Mesothelial cell of epicardium (in vitro differentiated cells): ENCODE measurements at regions not wholly inside any gene's neighbourhood (a gene's known extent, or its start where the extent isn't known, plus 50 kb on each side); places are given as distances from the start of the nearest gene placed in this dataset.

ENCODE experiments used
- DNase-seq, 2 experiments: peaks; one replicate each; pipeline ENCODE4 v3.0.0; 2021; ENCODE audit warnings: low spot score in 2 of 2; ENCODE audit not compliant: unreplicated experiment in 2 of 2
- H3K27ac Mint-ChIP-seq: 2 replicates; pipeline ENCODE4 v1.8.0; 2021; ENCODE audit warnings: mixed read lengths
- H3K27me3 Mint-ChIP-seq: 2 replicates; pipeline ENCODE4 v1.8.0; 2021; ENCODE audit warnings: low read depth, mixed read lengths
- H3K36me3 Mint-ChIP-seq: 2 replicates; pipeline ENCODE4 v1.8.0; 2021; ENCODE audit warnings: mixed read lengths
- H3K4me1 Mint-ChIP-seq: 2 replicates; pipeline ENCODE4 v1.8.0; 2021; ENCODE audit warnings: mixed read lengths
- H3K4me3 Mint-ChIP-seq: 2 replicates; pipeline ENCODE4 v1.8.0; 2021; ENCODE audit warnings: mild to moderate bottlenecking, moderate library complexity, mixed read lengths
- H3K9me3 Mint-ChIP-seq: 2 replicates; pipeline ENCODE4 v1.8.0; 2021; ENCODE audit warnings: mixed read lengths
- TF ChIP-seq, protein P1 (sequence below): fragments of 200-600 bp; sonication (generic); IDR thresholded peaks from one replicate; pipeline ENCODE4 v1.5.0; 2021; ENCODE audit warnings: antibody characterized with exemption; ENCODE audit not compliant: unreplicated experiment

GRCh38 chr14:82776958-82777357 is 1243.3 kb upstream of the SEL1L start:
- TF ChIP-seq, protein P1, sequence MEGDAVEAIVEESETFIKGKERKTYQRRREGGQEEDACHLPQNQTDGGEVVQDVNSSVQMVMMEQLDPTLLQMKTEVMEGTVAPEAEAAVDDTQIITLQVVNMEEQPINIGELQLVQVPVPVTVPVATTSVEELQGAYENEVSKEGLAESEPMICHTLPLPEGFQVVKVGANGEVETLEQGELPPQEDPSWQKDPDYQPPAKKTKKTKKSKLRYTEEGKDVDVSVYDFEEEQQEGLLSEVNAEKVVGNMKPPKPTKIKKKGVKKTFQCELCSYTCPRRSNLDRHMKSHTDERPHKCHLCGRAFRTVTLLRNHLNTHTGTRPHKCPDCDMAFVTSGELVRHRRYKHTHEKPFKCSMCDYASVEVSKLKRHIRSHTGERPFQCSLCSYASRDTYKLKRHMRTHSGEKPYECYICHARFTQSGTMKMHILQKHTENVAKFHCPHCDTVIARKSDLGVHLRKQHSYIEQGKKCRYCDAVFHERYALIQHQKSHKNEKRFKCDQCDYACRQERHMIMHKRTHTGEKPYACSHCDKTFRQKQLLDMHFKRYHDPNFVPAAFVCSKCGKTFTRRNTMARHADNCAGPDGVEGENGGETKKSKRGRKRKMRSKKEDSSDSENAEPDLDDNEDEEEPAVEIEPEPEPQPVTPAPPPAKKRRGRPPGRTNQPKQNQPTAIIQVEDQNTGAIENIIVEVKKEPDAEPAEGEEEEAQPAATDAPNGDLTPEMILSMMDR: no peak
- Mint-ChIP-seq H3K4me1 (no peaks in the 10 kb centered on the region), H3K4me3 (no peak overlapping the region), H3K27me3 (peaks cover 19% of the 10 kb centered on the region), H3K36me3 (no peaks in the 10 kb centered on the region), H3K9me3 (no peaks in the 10 kb centered on the region), H3K27ac (no peak overlapping the region)
- DNase-seq: no peak

- Mint-ChIP-seq H3K36me3 (no peaks in the 10 kb centered on the region), H3K4me1 (no peaks in the 10 kb centered on the region), H3K27ac (no peak overlapping the region), H3K9me3 (no peaks in the 10 kb centered on the region), H3K4me3 (no peak overlapping the region), H3K27me3 (peaks cover 27% of the 10 kb centered on the region)
- no peak for DNase-seq
- TF ChIP-seq, protein P1: no peak
These were observed 1244.4 kb upstream of the SEL1L start for GRCh38 chr14:82778008-82778590.

DNA sequence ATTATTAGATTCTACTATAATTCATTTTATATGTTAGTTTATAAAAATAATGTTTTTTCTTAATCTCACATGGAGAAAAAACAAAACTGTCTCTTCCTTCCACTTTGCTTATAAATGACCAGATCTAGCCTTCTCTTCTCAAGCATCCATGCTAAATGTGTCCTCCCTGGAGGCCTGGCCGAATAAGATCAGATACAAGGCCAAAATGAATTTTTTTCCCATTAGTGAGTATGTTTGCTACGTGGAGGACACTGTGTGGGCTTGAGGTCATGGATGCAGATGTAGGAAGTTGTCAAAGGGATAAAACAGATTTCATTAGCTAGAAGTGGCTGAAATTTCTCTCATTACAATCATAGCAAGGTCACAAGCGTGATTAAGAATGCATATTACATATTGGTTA is 1244.9 kb upstream of the SEL1L start:
- H3K36me3 Mint-ChIP-seq: no peaks in the 10 kb centered on the region
- H3K9me3 Mint-ChIP-seq: no peaks in the 10 kb centered on the region
- H3K4me3 Mint-ChIP-seq: no peak overlapping the region
- H3K27me3 Mint-ChIP-seq: peaks cover 27% of the 10 kb centered on the region
- TF ChIP-seq, protein P1: no peak
- H3K27ac Mint-ChIP-seq: no peak overlapping the region
- no peaks in the 10 kb centered on the region for H3K4me1 Mint-ChIP-seq
- no peak for DNase-seq

- no peak for DNase-seq
- peaks cover 27% of the 10 kb centered on the region for H3K27me3 Mint-ChIP-seq
- TF ChIP-seq, protein P1: no peak
- no peaks in the 10 kb centered on the region for H3K4me1 Mint-ChIP-seq
- H3K4me3 Mint-ChIP-seq: no peak overlapping the region
- no peaks in the 10 kb centered on the region for H3K9me3 Mint-ChIP-seq
- no peaks in the 10 kb centered on the region for H3K36me3 Mint-ChIP-seq
- no peak overlapping the region for H3K27ac Mint-ChIP-seq
These were observed 1245.6 kb upstream of the SEL1L start for GRCh38 chr14:82779301-82779700.

- TF ChIP-seq, protein P1: no peak
- no peaks in the 10 kb centered on the region for H3K4me1 Mint-ChIP-seq
- H3K9me3 Mint-ChIP-seq: no peaks in the 10 kb centered on the region
- peaks cover 31% of the 10 kb centered on the region for H3K27me3 Mint-ChIP-seq
- no peak overlapping the region for H3K4me3 Mint-ChIP-seq
- no peak for DNase-seq
- H3K36me3 Mint-ChIP-seq: no peaks in the 10 kb centered on the region
- no peak overlapping the region for H3K27ac Mint-ChIP-seq
These were observed 1252.3 kb upstream of the SEL1L start for GRCh38 chr14:82785756-82786482.
